ENCODE measurements at regions not wholly inside any gene's neighbourhood (a gene's known extent, or its start where the extent isn't known, plus 50 kb on each side); places are given as distances from the start of the nearest gene placed in this dataset.

GRCh38 chr12:78793982-78794381 is 70.6 kb upstream of the SYT1 start:
- no peak for TF ChIP-seq CTCF (IDR thresholded peaks at IDR 0.05)
- no peak for TF ChIP-seq SMC3 (IDR thresholded peaks at IDR 0.05; ENCODE audit: low read depth, low read length)
- TF ChIP-seq, protein P1, sequence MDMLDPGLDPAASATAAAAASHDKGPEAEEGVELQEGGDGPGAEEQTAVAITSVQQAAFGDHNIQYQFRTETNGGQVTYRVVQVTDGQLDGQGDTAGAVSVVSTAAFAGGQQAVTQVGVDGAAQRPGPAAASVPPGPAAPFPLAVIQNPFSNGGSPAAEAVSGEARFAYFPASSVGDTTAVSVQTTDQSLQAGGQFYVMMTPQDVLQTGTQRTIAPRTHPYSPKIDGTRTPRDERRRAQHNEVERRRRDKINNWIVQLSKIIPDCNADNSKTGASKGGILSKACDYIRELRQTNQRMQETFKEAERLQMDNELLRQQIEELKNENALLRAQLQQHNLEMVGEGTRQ (IDR thresholded peaks at IDR 0.05; ENCODE audit: borderline replicate concordance, low read depth, low read length), result no peak
- no peak for TF ChIP-seq POLR2AphosphoS5 (IDR thresholded peaks at IDR 0.05; ENCODE audit: low read depth, low read length)
- TF ChIP-seq RAD21 (IDR thresholded peaks at IDR 0.05; ENCODE audit: low read length), result no peak
- TF ChIP-seq EP300 (IDR thresholded peaks at IDR 0.05; ENCODE audit: borderline replicate concordance in 1 of 2, low read depth in 1 of 2, low read length in 1 of 2), result no peak
